ENCODE measurements at regions not wholly inside any gene's neighbourhood (a gene's known extent, or its start where the extent isn't known, plus 50 kb on each side); places are given as distances from the start of the nearest gene placed in this dataset.

- H3K27me3 ChIP-seq (ENCODE audit: control insufficient read depth, insufficient read depth, low read length): no peaks in the 10 kb centered on the region
- H3K27ac ChIP-seq (ENCODE audit: low read depth, low read length): no peak overlapping the region
- H3K36me3 ChIP-seq (ENCODE audit: control insufficient read depth, insufficient read depth, low read length): no peaks in the 10 kb centered on the region
- H3K4me1 ChIP-seq (ENCODE audit: control insufficient read depth, insufficient read depth, low read length): no peaks in the 10 kb centered on the region
- H3K9ac ChIP-seq (ENCODE audit: low read length): no peak overlapping the region
- H3K4me3 ChIP-seq (ENCODE audit: low read length): no peak overlapping the region
Measured at GRCh38 chr6:22972771-22973170, 403.4 kb downstream of the HDGFL1 start.

- Histone ChIP-seq H3K4me3 (ENCODE audit: low read length) (no peak overlapping the region), H3K36me3 (ENCODE audit: control insufficient read depth, insufficient read depth, low read length) (no peaks in the 10 kb centered on the region), H3K9ac (ENCODE audit: low read length) (no peak overlapping the region), H3K27ac (ENCODE audit: low read depth, low read length) (no peak overlapping the region), H3K4me1 (ENCODE audit: control insufficient read depth, insufficient read depth, low read length) (no peaks in the 10 kb centered on the region), H3K27me3 (ENCODE audit: control insufficient read depth, insufficient read depth, low read length) (no peaks in the 10 kb centered on the region)
Measured at GRCh38 chr6:22975079-22975478, 405.7 kb downstream of the HDGFL1 start.

GRCh38 chr6:22980446-22980845, 411.1 kb downstream of the HDGFL1 start:
- H3K36me3 ChIP-seq (ENCODE audit: control insufficient read depth, insufficient read depth, low read length): no peaks in the 10 kb centered on the region
- H3K4me3 ChIP-seq (ENCODE audit: low read length): no peak overlapping the region
- no peaks in the 10 kb centered on the region for H3K27me3 ChIP-seq (ENCODE audit: control insufficient read depth, insufficient read depth, low read length)
- H3K27ac ChIP-seq (ENCODE audit: low read depth, low read length): no peak overlapping the region
- no peaks in the 10 kb centered on the region for H3K4me1 ChIP-seq (ENCODE audit: control insufficient read depth, insufficient read depth, low read length)
- no peak overlapping the region for H3K9ac ChIP-seq (ENCODE audit: low read length)

- Histone ChIP-seq H3K36me3 (ENCODE audit: control insufficient read depth, insufficient read depth, low read length) (no peaks in the 10 kb centered on the region), H3K4me1 (ENCODE audit: control insufficient read depth, insufficient read depth, low read length) (no peaks in the 10 kb centered on the region), H3K9ac (ENCODE audit: low read length) (no peak overlapping the region), H3K4me3 (ENCODE audit: low read length) (no peak overlapping the region), H3K27me3 (ENCODE audit: control insufficient read depth, insufficient read depth, low read length) (no peaks in the 10 kb centered on the region), H3K27ac (ENCODE audit: low read depth, low read length) (no peak overlapping the region)
Measured at GRCh38 chr6:23002044-23002619, 432.8 kb downstream of the HDGFL1 start.

- Histone ChIP-seq H3K9ac (ENCODE audit: low read length) (no peak overlapping the region), H3K4me3 (ENCODE audit: low read length) (no peak overlapping the region), H3K4me1 (ENCODE audit: control insufficient read depth, insufficient read depth, low read length) (no peaks in the 10 kb centered on the region), H3K27ac (ENCODE audit: low read depth, low read length) (no peak overlapping the region), H3K27me3 (ENCODE audit: control insufficient read depth, insufficient read depth, low read length) (no peaks in the 10 kb centered on the region), H3K36me3 (ENCODE audit: control insufficient read depth, insufficient read depth, low read length) (no peaks in the 10 kb centered on the region)
Measured at GRCh38 chr6:23003671-23004467, 434.5 kb downstream of the HDGFL1 start.

- Histone ChIP-seq H3K27ac (ENCODE audit: low read depth, low read length) (no peak overlapping the region), H3K4me3 (ENCODE audit: low read length) (no peak overlapping the region), H3K36me3 (ENCODE audit: control insufficient read depth, insufficient read depth, low read length) (no peaks in the 10 kb centered on the region), H3K9ac (ENCODE audit: low read length) (no peak overlapping the region), H3K27me3 (ENCODE audit: control insufficient read depth, insufficient read depth, low read length) (no peaks in the 10 kb centered on the region), H3K4me1 (ENCODE audit: control insufficient read depth, insufficient read depth, low read length) (no peaks in the 10 kb centered on the region)
Measured at GRCh38 chr6:23006656-23007055, 437.3 kb downstream of the HDGFL1 start.

- Histone ChIP-seq H3K27me3 (ENCODE audit: control insufficient read depth, insufficient read depth, low read length) (no peaks in the 10 kb centered on the region), H3K27ac (ENCODE audit: low read depth, low read length) (no peak overlapping the region), H3K36me3 (ENCODE audit: control insufficient read depth, insufficient read depth, low read length) (no peaks in the 10 kb centered on the region), H3K4me1 (ENCODE audit: control insufficient read depth, insufficient read depth, low read length) (no peaks in the 10 kb centered on the region), H3K4me3 (ENCODE audit: low read length) (no peak overlapping the region), H3K9ac (ENCODE audit: low read length) (no peak overlapping the region)
Measured at GRCh38 chr6:23011615-23012014, 442.2 kb downstream of the HDGFL1 start.

GRCh38 chr6:23013776-23014175, 444.4 kb downstream of the HDGFL1 start:
- Histone ChIP-seq H3K27me3 (ENCODE audit: control insufficient read depth, insufficient read depth, low read length) (no peaks in the 10 kb centered on the region), H3K4me3 (ENCODE audit: low read length) (no peak overlapping the region), H3K27ac (ENCODE audit: low read depth, low read length) (no peak overlapping the region), H3K9ac (ENCODE audit: low read length) (no peak overlapping the region), H3K4me1 (ENCODE audit: control insufficient read depth, insufficient read depth, low read length) (no peaks in the 10 kb centered on the region), H3K36me3 (ENCODE audit: control insufficient read depth, insufficient read depth, low read length) (no peaks in the 10 kb centered on the region)

GRCh38 chr6:23016696-23017095, 447.3 kb downstream of the HDGFL1 start:
- Histone ChIP-seq H3K36me3 (ENCODE audit: control insufficient read depth, insufficient read depth, low read length) (no peaks in the 10 kb centered on the region), H3K27ac (ENCODE audit: low read depth, low read length) (no peak overlapping the region), H3K4me1 (ENCODE audit: control insufficient read depth, insufficient read depth, low read length) (no peaks in the 10 kb centered on the region), H3K9ac (ENCODE audit: low read length) (no peak overlapping the region), H3K27me3 (ENCODE audit: control insufficient read depth, insufficient read depth, low read length) (no peaks in the 10 kb centered on the region), H3K4me3 (ENCODE audit: low read length) (no peak overlapping the region)

GRCh38 chr6:23021487-23021886, 452.1 kb downstream of the HDGFL1 start:
- Histone ChIP-seq H3K36me3 (ENCODE audit: control insufficient read depth, insufficient read depth, low read length) (no peaks in the 10 kb centered on the region), H3K27ac (ENCODE audit: low read depth, low read length) (no peak overlapping the region), H3K4me3 (ENCODE audit: low read length) (no peak overlapping the region), H3K4me1 (ENCODE audit: control insufficient read depth, insufficient read depth, low read length) (no peaks in the 10 kb centered on the region), H3K27me3 (ENCODE audit: control insufficient read depth, insufficient read depth, low read length) (no peaks in the 10 kb centered on the region), H3K9ac (ENCODE audit: low read length) (no peak overlapping the region)

- Histone ChIP-seq H3K27me3 (ENCODE audit: control insufficient read depth, insufficient read depth, low read length) (no peaks in the 10 kb centered on the region), H3K4me1 (ENCODE audit: control insufficient read depth, insufficient read depth, low read length) (no peaks in the 10 kb centered on the region), H3K4me3 (ENCODE audit: low read length) (no peak overlapping the region), H3K36me3 (ENCODE audit: control insufficient read depth, insufficient read depth, low read length) (no peaks in the 10 kb centered on the region), H3K9ac (ENCODE audit: low read length) (no peak overlapping the region), H3K27ac (ENCODE audit: low read depth, low read length) (no peak overlapping the region)
Measured at GRCh38 chr6:23027281-23027680, 457.9 kb downstream of the HDGFL1 start.

GRCh38 chr6:23031986-23032385, 462.6 kb downstream of the HDGFL1 start:
- Histone ChIP-seq H3K9ac (ENCODE audit: low read length) (no peak overlapping the region), H3K4me3 (ENCODE audit: low read length) (no peak overlapping the region), H3K27me3 (ENCODE audit: control insufficient read depth, insufficient read depth, low read length) (no peaks in the 10 kb centered on the region), H3K36me3 (ENCODE audit: control insufficient read depth, insufficient read depth, low read length) (no peaks in the 10 kb centered on the region), H3K4me1 (ENCODE audit: control insufficient read depth, insufficient read depth, low read length) (no peaks in the 10 kb centered on the region), H3K27ac (ENCODE audit: low read depth, low read length) (no peak overlapping the region)

- no peak overlapping the region for H3K9ac ChIP-seq (ENCODE audit: low read length)
- no peaks in the 10 kb centered on the region for H3K4me1 ChIP-seq (ENCODE audit: control insufficient read depth, insufficient read depth, low read length)
- H3K4me3 ChIP-seq (ENCODE audit: low read length): no peak overlapping the region
- no peaks in the 10 kb centered on the region for H3K27me3 ChIP-seq (ENCODE audit: control insufficient read depth, insufficient read depth, low read length)
- H3K36me3 ChIP-seq (ENCODE audit: control insufficient read depth, insufficient read depth, low read length): no peaks in the 10 kb centered on the region
- no peak overlapping the region for H3K27ac ChIP-seq (ENCODE audit: low read depth, low read length)
Measured at GRCh38 chr6:23034926-23035325, 465.6 kb downstream of the HDGFL1 start.
